Left lobe of liver (tissue), 2 donors: ENCODE measurements at regions not wholly inside any gene's neighbourhood (a gene's known extent, or its start where the extent isn't known, plus 50 kb on each side); places are given as distances from the start of the nearest gene placed in this dataset.

Source experiments
- ATAC-seq: fragments of 200-7000 bp; cut with Tn5 transposase; one replicate; pipeline ENCODE4 v1.9.1; 2020; ENCODE audit warnings: mild to moderate bottlenecking, moderate library complexity
- DNase-seq: peaks from one replicate; pipeline ENCODE4 v3.0.0-alpha.2; 2020; ENCODE audit warnings: low spot score
- donor health status: DM: no; HTN: no; CAD: no; lungs with moderate emphysema.
- donor health status: DM: no; HTN: yes; CAD: no.

DNA sequence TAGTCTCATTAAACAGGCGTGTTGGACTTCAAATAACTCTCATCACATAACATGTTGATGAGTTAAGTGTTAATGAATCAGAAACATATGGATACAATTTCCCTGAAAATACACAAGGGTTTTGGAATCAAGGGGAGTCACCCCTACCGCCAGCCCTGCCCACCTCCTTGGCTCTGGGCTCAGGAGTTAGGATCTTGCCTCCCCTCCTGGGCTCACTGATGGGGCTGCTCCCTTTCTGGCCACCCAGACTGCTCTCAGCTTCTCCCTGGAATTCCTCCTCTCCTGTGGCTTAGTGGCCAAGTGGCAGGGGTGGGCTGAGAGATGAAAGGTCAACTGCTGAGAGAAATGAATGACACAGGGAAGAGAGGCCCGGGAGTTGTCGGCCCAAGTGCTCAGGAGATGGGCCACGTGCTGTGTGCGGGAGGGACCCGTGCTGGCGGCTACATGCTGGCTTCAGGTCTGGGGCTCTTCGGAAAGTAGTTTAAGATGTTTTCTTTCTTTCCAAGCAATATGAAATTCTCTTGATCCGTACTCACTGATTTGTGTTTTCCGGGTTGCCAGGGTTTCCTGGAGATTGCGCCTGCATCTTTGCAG, 55.8 kb upstream of the TNP1 start:
- ATAC-seq: no peak
- DNase-seq: no peak

- ATAC-seq (no peak), DNase-seq (no peak)
Observed at GRCh38 chr2:216914491-216914890, 54.6 kb upstream of the TNP1 start.

- ATAC-seq (no peak), DNase-seq (no peak)
Observed at GRCh38 chr2:216911886-216912285, 52.0 kb upstream of the TNP1 start.

- no peak for DNase-seq
- ATAC-seq: no peak
Observed at GRCh38 chr2:216911008-216911407, 51.1 kb upstream of the TNP1 start.

- ATAC-seq: no peak
Observed at GRCh38 chr2:216909541-216910210, 49.8 kb upstream of the TNP1 start.

More at GRCh38 chr2:216909541-216910210, 49.8 kb upstream of the TNP1 start:
- DNase-seq: no peak
